ENCODE measurements at regions not wholly inside any gene's neighbourhood (a gene's known extent, or its start where the extent isn't known, plus 50 kb on each side); places are given as distances from the start of the nearest gene placed in this dataset.

DNA sequence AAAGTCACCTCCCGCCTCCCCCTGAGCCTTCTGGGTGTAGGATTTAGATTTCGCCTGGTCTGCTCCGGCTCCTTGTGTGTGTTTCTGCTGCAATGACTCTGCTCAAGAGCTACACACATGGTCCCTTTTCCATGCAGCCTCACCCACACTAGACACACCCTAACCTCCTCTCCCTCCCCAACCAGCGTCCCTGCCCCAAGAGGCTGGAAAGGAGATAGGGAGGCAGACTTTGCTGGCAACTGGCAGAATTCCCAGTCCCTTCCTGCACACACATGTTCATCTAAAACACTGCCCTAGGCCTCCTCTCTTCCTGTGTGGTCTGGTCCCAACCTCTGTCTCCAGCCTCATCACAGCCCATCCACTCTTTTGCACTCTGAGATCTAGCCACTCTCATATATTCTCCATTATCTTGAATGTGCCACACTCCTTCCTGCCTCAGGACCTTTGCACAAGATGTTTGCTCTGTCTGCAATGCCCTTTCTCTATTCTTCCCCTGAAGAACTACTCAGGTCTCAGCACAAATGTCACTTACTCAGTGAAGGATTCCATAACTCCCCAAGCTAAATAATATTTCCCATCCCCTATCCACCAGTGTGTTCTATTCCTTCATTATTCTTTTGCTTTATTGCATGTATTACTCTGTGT, 253.8 kb downstream of the CDK5RAP2 start:
- Histone ChIP-seq H2AFZ (ENCODE audit: low read depth, low read length) (no peak overlapping the region), H3K27me3 (ENCODE audit: control insufficient read depth in 2 of 2, insufficient read depth in 2 of 2, low read length in 2 of 2) (no peaks in the 10 kb centered on the region), H3K9me3 (replicated peaks; ENCODE audit: control insufficient read depth, insufficient read depth, low read length) (no peaks in the 10 kb centered on the region), H3K79me2 (ENCODE audit: control insufficient read depth, insufficient read depth, low read length) (no peaks in the 10 kb centered on the region), H3K4me1 (ENCODE audit: control insufficient read depth, extremely low read depth, insufficient read depth, low read length) (no peaks in the 10 kb centered on the region), H3K9ac (replicated peaks; ENCODE audit: extremely low read depth, insufficient read depth, low read length) (no peak overlapping the region), H4K20me1 (replicated peaks; ENCODE audit: control insufficient read depth, extremely low read depth, insufficient read depth, low read length) (no peaks in the 10 kb centered on the region), H3K9me1 (replicated peaks; ENCODE audit: control insufficient read depth, extremely low read depth, insufficient read depth, low read length) (no peaks in the 10 kb centered on the region), H3K4me3 (replicated peaks in 1 of 3; ENCODE audit: insufficient read depth in 1 of 3, low read depth in 1 of 3, low read length in 3 of 3) (no peak overlapping the region), H3K27ac (ENCODE audit: insufficient read depth, low read depth, low read length) (no peak overlapping the region), H3K4me2 (ENCODE audit: insufficient read depth, low read length) (no peak overlapping the region), H3K36me3 (ENCODE audit: control insufficient read depth in 2 of 2, extremely low read depth in 1 of 2, insufficient read depth in 2 of 2, low read length in 2 of 2) (no peaks in the 10 kb centered on the region)
- ChIA-PET CTCF (no interaction called here), POLR2A (no interaction called here)
- DNase-seq (ENCODE audit: low read depth, low spot score) (no peak), FAIRE-seq (no peak)
- BruUV-seq (replicated peaks) = no TSS peak
- dilution Hi-C loops (cut with MboI; ENCODE audit: extremely low pct_ligation_motif_present, low sequenced_read_pairs) = no loop called here
- TF ChIP-seq JUN (IDR thresholded peaks at IDR 0.05; ENCODE audit: borderline replicate concordance, insufficient read depth, insufficient read length, low read depth) = no peak
- intact Hi-C loops (cut with micrococcal nuclease) = no loop called here

GRCh38 chr9:120324996-120325642, 254.8 kb downstream of the CDK5RAP2 start:
- Histone ChIP-seq H3K36me3 (ENCODE audit: control insufficient read depth in 2 of 2, extremely low read depth in 1 of 2, insufficient read depth in 2 of 2, low read length in 2 of 2) (no peaks in the 10 kb centered on the region), H3K4me2 (ENCODE audit: insufficient read depth, low read length) (no peak overlapping the region), H2AFZ (ENCODE audit: low read depth, low read length) (no peak overlapping the region), H3K27ac (ENCODE audit: insufficient read depth, low read depth, low read length) (no peak overlapping the region), H3K9me1 (replicated peaks; ENCODE audit: control insufficient read depth, extremely low read depth, insufficient read depth, low read length) (no peaks in the 10 kb centered on the region), H3K79me2 (ENCODE audit: control insufficient read depth, insufficient read depth, low read length) (no peaks in the 10 kb centered on the region), H4K20me1 (replicated peaks; ENCODE audit: control insufficient read depth, extremely low read depth, insufficient read depth, low read length) (no peaks in the 10 kb centered on the region), H3K9ac (replicated peaks; ENCODE audit: extremely low read depth, insufficient read depth, low read length) (no peak overlapping the region), H3K27me3 (ENCODE audit: control insufficient read depth in 2 of 2, insufficient read depth in 2 of 2, low read length in 2 of 2) (no peaks in the 10 kb centered on the region), H3K4me1 (ENCODE audit: control insufficient read depth, extremely low read depth, insufficient read depth, low read length) (no peaks in the 10 kb centered on the region), H3K9me3 (replicated peaks; ENCODE audit: control insufficient read depth, insufficient read depth, low read length) (no peaks in the 10 kb centered on the region), H3K4me3 (replicated peaks in 1 of 3; ENCODE audit: insufficient read depth in 1 of 3, low read depth in 1 of 3, low read length in 3 of 3) (no peak overlapping the region)
- TF ChIP-seq, protein P1, sequence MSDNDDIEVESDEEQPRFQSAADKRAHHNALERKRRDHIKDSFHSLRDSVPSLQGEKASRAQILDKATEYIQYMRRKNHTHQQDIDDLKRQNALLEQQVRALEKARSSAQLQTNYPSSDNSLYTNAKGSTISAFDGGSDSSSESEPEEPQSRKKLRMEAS (IDR thresholded peaks at IDR 0.05; ENCODE audit: insufficient read depth, insufficient read length) = no peak
- TF ChIP-seq POLR2A (IDR thresholded peaks at IDR 0.05; ENCODE audit: low read depth, low read length) (no peak), EZH2 (IDR thresholded peaks at IDR 0.05; ENCODE audit: borderline replicate concordance, low read depth, low read length, severe bottlenecking) (no peak), FOS (IDR thresholded peaks at IDR 0.05; ENCODE audit: borderline replicate concordance, insufficient read depth, low read length) (no peak), POLR2AphosphoS5 (IDR thresholded peaks at IDR 0.05; ENCODE audit: insufficient read depth, low read depth, low read length) (no peak), GATA2 (IDR thresholded peaks at IDR 0.05; ENCODE audit: insufficient read depth, insufficient read length, low read depth, low read length) (no peak), CTCF (IDR thresholded peaks at IDR 0.05; ENCODE audit: extremely low read depth in 1 of 2, insufficient read depth in 1 of 2, low read depth in 1 of 2, low read length in 2 of 2) (no peak), MYC (IDR thresholded peaks at IDR 0.05; ENCODE audit: low read depth, low read length) (no peak), JUN (IDR thresholded peaks at IDR 0.05; ENCODE audit: borderline replicate concordance, insufficient read depth, insufficient read length, low read depth) (no peak)
- no peak for FAIRE-seq
- ChIA-PET CTCF (no interaction called here), POLR2A (no interaction called here)
- intact Hi-C loops (cut with micrococcal nuclease) = no loop called here
- BruUV-seq (replicated peaks) = no TSS peak
- dilution Hi-C loops (cut with MboI; ENCODE audit: extremely low pct_ligation_motif_present, low sequenced_read_pairs) = no loop called here
- DNase-seq (ENCODE audit: low read depth, low spot score) = no peak

Data from endothelial cell of umbilical vein (primary cell).